ENCODE measurements at regions not wholly inside any gene's neighbourhood (a gene's known extent, or its start where the extent isn't known, plus 50 kb on each side); places are given as distances from the start of the nearest gene placed in this dataset.

DNA sequence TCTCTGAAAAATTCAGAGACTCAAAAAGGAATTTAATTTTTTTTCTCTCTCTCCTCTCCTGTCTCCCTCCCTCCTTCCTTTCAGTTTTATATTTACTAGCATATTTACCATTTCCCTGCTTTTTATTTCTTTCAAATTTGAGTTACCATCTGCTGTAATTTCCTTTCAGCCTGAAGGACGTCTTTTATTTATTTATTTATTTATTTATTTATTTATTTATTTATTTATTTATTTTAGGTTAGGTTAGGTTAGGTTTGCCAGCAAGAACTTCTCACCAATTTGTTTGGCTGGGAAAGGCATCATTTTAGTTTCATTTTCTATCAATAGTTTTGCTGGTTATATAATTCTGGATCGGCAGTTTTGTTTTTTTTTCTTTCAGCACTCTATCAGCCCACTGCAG, 231.7 kb upstream of the ZRANB2 start:
- H3K27me3 ChIP-seq = no peaks in the 10 kb centered on the region
- ATAC-seq (no peak), DNase-seq (no peak)
- H3K9me3 ChIP-seq = peaks cover 0 to 10% of the 10 kb centered on the region in 2 donors
- H3K4me1 ChIP-seq = no peaks in the 10 kb centered on the region
- H3K27ac ChIP-seq = no peak overlapping the region
- H3K4me3 ChIP-seq = no peak overlapping the region
- intact Hi-C loops (cut with DNase I) = no loop called here
- H3K36me3 ChIP-seq = no peaks in the 10 kb centered on the region
- TF ChIP-seq, protein P1, sequence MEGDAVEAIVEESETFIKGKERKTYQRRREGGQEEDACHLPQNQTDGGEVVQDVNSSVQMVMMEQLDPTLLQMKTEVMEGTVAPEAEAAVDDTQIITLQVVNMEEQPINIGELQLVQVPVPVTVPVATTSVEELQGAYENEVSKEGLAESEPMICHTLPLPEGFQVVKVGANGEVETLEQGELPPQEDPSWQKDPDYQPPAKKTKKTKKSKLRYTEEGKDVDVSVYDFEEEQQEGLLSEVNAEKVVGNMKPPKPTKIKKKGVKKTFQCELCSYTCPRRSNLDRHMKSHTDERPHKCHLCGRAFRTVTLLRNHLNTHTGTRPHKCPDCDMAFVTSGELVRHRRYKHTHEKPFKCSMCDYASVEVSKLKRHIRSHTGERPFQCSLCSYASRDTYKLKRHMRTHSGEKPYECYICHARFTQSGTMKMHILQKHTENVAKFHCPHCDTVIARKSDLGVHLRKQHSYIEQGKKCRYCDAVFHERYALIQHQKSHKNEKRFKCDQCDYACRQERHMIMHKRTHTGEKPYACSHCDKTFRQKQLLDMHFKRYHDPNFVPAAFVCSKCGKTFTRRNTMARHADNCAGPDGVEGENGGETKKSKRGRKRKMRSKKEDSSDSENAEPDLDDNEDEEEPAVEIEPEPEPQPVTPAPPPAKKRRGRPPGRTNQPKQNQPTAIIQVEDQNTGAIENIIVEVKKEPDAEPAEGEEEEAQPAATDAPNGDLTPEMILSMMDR (IDR thresholded peaks at IDR 0.05) = no peak

DNA sequence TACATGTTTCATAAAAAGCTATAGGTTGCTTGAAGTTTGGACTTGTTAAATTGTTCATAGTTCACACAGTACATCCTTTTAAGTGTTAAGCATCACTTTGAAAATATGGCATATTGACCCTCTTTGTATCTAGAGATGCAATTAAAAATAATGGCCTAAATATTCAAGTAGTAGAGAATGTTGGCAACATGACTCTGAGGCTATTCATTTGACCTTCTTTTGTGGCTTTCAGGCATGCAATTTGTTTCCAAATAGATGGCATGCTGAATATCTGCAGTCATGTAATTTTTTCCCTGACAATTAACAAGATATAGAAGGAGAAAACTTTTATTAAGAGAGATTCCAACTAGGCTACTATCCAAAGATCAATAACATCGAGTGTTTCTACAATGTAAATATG, 230.5 kb upstream of the ZRANB2 start:
- DNase-seq (no peak), ATAC-seq (no peak)
- Histone ChIP-seq H3K27ac (no peak overlapping the region), H3K4me3 (no peak overlapping the region), H3K27me3 (no peaks in the 10 kb centered on the region), H3K4me1 (no peaks in the 10 kb centered on the region), H3K9me3 (peaks cover 0 to 10% of the 10 kb centered on the region in 2 donors), H3K36me3 (no peaks in the 10 kb centered on the region)
- intact Hi-C loops (cut with DNase I) = no loop called here
- TF ChIP-seq, protein P1 (IDR thresholded peaks at IDR 0.05) = no peak

DNA sequence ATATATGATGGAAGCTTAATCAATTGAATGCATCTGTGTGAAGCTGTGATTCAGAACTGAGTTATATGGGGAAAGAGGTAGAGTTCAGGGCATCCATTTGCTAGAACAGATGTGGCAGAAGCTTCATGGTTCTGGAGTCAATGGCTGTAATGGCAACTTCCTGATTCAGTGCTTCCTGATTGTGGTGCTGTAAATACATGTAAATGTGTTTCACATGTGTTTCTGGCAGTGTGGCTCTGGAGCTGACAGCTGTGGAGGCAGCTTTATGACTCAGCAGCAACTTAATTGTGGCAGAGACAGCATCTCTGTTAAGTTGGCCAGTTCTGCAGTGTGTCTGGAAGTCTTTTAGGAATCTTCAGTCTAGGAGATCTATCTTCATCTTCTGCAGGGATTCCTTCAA, 226.6 kb upstream of the ZRANB2 start:
- intact Hi-C loops (cut with DNase I) = no loop called here
- TF ChIP-seq, protein P1 (IDR thresholded peaks at IDR 0.05) = no peak
- ATAC-seq (no peak), DNase-seq (no peak)
- Histone ChIP-seq H3K27me3 (no peaks in the 10 kb centered on the region), H3K4me3 (no peak overlapping the region), H3K4me1 (no peaks in the 10 kb centered on the region), H3K9me3 (no peaks in the 10 kb centered on the region), H3K36me3 (no peaks in the 10 kb centered on the region), H3K27ac (no peak overlapping the region)

DNA sequence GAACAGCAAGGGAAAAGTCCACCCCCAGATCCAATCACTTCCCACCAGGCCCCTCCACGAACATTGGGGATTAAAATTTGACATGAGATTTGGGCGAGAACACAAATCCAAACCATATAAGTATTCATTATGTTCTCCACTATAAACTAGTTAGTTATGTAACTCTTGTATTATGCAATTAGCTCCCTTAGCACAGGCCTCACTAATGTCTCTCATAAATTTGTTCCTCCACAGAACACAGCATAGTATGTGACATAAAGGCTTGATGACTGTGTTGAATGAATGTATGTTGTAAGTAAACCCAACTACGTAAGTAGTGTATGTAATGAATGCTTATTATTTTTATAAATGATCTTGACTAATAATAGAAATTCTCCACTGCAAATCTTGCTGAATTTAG, 223.3 kb upstream of the ZRANB2 start:
- Histone ChIP-seq H3K9me3 (no peaks in the 10 kb centered on the region), H3K27me3 (no peaks in the 10 kb centered on the region), H3K27ac (peak overlapping the region in 1 of 2 donors; percentile 28), H3K36me3 (no peaks in the 10 kb centered on the region), H3K4me1 (no peaks in the 10 kb centered on the region), H3K4me3 (no peak overlapping the region)
- peak; percentile 69 for ATAC-seq
- intact Hi-C loops (cut with DNase I) = no loop called here
- peak in 1 of 4 donors; percentile 5 for DNase-seq
- TF ChIP-seq, protein P1 (IDR thresholded peaks at IDR 0.05) = no peak

DNA sequence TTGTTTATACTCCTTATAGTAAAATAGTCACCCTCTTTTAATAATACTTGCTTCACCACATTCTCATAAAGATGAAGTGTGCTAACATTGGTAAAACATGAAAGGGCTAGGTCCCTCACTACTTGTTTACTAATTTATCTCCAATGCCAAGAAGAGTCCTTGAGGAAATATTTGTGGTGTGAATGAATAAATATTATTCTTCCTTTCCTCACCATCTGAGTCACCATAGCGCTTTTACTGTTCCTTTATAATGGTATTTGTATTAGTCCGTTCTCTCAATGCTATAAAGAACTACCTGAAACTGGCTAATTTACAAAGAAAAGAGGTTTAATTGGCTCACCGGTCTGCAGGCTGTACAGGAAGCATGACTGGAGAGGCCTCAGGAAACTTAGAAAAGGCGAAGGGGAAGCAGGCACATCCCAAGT, 222.8 kb upstream of the ZRANB2 start:
- DNase-seq = no peak
- TF ChIP-seq, protein P1 (IDR thresholded peaks at IDR 0.05) = no peak
- Histone ChIP-seq H3K27ac (peak overlapping the region in 1 of 2 donors; percentile 28), H3K27me3 (no peaks in the 10 kb centered on the region), H3K4me3 (no peak overlapping the region), H3K36me3 (no peaks in the 10 kb centered on the region), H3K9me3 (no peaks in the 10 kb centered on the region), H3K4me1 (no peaks in the 10 kb centered on the region)
- peak; percentile 91 for ATAC-seq
- intact Hi-C loops (cut with DNase I) = no loop called here
